PFSK-1 (cell line): ENCODE measurements at regions not wholly inside any gene's neighbourhood (a gene's known extent, or its start where the extent isn't known, plus 50 kb on each side); places are given as distances from the start of the nearest gene placed in this dataset.
A peak's percentile ranks its signal among the peaks of the same experiment; 100 is the strongest.

Source experiments
- FOXP2 ChIP-seq: optimal IDR thresholded peaks from 2 replicates; pipeline ENCODE3; 2011; ENCODE audit warnings: borderline replicate concordance, control low read depth, inconsistent platforms; ENCODE audit not compliant: insufficient read depth; ENCODE audit errors: extremely low read length, extremely low read depth
- POLR2AphosphoS5 ChIP-seq: IDR thresholded peaks from 2 replicates; pipeline ENCODE4 v1.6.1; 2012; ENCODE audit warnings: low read depth, mild to moderate bottlenecking, control low read depth, low read length, moderate library complexity
- SIN3A ChIP-seq: IDR thresholded peaks from 2 replicates; pipeline ENCODE4 v1.6.1; 2012; ENCODE audit warnings: mild to moderate bottlenecking, low read length, moderate library complexity, borderline replicate concordance; ENCODE audit not compliant: insufficient read depth
- TAF1 ChIP-seq: IDR thresholded peaks from 2 replicates; pipeline ENCODE4 v1.6.1; 2012; ENCODE audit warnings: low read length, control low read depth, borderline replicate concordance; ENCODE audit not compliant: insufficient read depth
- TF ChIP-seq, protein P1 (sequence below), 2 experiments: IDR thresholded peaks; 2 replicates each; pipeline versions ENCODE4 v1.6.1 to v1.8.0; 2011 to 2012; ENCODE audit warnings: low read depth in 2 of 2, low read length in 2 of 2, control low read depth in 1 of 2, inconsistent platforms in 1 of 2, mild to moderate bottlenecking in 1 of 2, moderate library complexity in 1 of 2; ENCODE audit not compliant: insufficient read depth in 1 of 2

GRCh38 chr5:158382473-158382872, 523.5 kb upstream of the CLINT1 start:
- TF ChIP-seq POLR2AphosphoS5 = no peak
- TF ChIP-seq, protein P1, sequence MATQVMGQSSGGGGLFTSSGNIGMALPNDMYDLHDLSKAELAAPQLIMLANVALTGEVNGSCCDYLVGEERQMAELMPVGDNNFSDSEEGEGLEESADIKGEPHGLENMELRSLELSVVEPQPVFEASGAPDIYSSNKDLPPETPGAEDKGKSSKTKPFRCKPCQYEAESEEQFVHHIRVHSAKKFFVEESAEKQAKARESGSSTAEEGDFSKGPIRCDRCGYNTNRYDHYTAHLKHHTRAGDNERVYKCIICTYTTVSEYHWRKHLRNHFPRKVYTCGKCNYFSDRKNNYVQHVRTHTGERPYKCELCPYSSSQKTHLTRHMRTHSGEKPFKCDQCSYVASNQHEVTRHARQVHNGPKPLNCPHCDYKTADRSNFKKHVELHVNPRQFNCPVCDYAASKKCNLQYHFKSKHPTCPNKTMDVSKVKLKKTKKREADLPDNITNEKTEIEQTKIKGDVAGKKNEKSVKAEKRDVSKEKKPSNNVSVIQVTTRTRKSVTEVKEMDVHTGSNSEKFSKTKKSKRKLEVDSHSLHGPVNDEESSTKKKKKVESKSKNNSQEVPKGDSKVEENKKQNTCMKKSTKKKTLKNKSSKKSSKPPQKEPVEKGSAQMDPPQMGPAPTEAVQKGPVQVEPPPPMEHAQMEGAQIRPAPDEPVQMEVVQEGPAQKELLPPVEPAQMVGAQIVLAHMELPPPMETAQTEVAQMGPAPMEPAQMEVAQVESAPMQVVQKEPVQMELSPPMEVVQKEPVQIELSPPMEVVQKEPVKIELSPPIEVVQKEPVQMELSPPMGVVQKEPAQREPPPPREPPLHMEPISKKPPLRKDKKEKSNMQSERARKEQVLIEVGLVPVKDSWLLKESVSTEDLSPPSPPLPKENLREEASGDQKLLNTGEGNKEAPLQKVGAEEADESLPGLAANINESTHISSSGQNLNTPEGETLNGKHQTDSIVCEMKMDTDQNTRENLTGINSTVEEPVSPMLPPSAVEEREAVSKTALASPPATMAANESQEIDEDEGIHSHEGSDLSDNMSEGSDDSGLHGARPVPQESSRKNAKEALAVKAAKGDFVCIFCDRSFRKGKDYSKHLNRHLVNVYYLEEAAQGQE (IDR thresholded peaks at IDR 0.05; ENCODE audit: insufficient read depth in 1 of 2, low read depth in 2 of 2, low read length in 2 of 2) = peak in 1 of 2 experiments; percentile 54; a peak in 2 of 4 replicates
- TF ChIP-seq SIN3A = peak; percentile 61; the same call in 1 of the 2 replicates
- no peak for TF ChIP-seq TAF1
- TF ChIP-seq FOXP2 = no peak
